ENCODE measurements at regions not wholly inside any gene's neighbourhood (a gene's known extent, or its start where the extent isn't known, plus 50 kb on each side); places are given as distances from the start of the nearest gene placed in this dataset.

DNA sequence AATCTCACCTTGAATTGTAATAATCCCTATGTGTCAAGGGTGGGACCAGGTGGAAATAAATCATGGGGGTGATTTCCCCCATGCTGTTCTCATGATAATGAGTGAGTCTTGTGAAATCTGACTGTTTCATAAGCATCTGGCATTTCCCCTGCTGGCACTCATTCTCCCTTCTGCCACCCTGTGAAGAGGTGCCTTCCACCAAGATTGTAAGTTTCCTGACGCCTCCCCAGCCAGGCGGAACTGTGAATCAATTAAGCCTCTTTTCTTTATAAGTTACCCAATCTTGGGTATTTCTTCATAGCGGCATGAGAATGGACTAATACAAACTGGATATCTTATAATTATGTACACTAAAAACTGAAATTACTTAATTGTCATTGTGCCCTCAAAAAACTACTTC lies 189.2 kb upstream of the API5 start:
- TF ChIP-seq POLR2A (IDR thresholded peaks at IDR 0.05) (no peak), POLR2AphosphoS5 (IDR thresholded peaks at IDR 0.05) (no peak), EP300 (IDR thresholded peaks at IDR 0.05; ENCODE audit: low read depth) (no peak)
- TF ChIP-seq, protein P1, sequence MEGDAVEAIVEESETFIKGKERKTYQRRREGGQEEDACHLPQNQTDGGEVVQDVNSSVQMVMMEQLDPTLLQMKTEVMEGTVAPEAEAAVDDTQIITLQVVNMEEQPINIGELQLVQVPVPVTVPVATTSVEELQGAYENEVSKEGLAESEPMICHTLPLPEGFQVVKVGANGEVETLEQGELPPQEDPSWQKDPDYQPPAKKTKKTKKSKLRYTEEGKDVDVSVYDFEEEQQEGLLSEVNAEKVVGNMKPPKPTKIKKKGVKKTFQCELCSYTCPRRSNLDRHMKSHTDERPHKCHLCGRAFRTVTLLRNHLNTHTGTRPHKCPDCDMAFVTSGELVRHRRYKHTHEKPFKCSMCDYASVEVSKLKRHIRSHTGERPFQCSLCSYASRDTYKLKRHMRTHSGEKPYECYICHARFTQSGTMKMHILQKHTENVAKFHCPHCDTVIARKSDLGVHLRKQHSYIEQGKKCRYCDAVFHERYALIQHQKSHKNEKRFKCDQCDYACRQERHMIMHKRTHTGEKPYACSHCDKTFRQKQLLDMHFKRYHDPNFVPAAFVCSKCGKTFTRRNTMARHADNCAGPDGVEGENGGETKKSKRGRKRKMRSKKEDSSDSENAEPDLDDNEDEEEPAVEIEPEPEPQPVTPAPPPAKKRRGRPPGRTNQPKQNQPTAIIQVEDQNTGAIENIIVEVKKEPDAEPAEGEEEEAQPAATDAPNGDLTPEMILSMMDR (IDR thresholded peaks at IDR 0.05), result no peak
- DNase-seq, result no peak
- no peak overlapping the region for H3K4me3 ChIP-seq
- intact Hi-C loops (cut with DNase I; ENCODE audit: low total_unique reads), result no loop called here
- H3K27ac ChIP-seq, result no peak overlapping the region
- H3K9me3 ChIP-seq, result no peaks in the 10 kb centered on the region
- no peaks in the 10 kb centered on the region for H3K27me3 ChIP-seq
- 83 to 96% methylated on average over 1 to 3 of the region's 3 CpGs for WGBS, 2 donors (ENCODE audit: low coverage in 1 of 2)
- H3K4me1 ChIP-seq, result no peaks in the 10 kb centered on the region
- H3K36me3 ChIP-seq, result no peaks in the 10 kb centered on the region
- in situ Hi-C loops (cut with MboI; ENCODE audit: low pct_ligation_motif_present in 1 of 4, low pct_unique_long_range_greater_than_20kb in 1 of 4, low sequenced_read_pairs in 3 of 4), result no loop called here

DNA sequence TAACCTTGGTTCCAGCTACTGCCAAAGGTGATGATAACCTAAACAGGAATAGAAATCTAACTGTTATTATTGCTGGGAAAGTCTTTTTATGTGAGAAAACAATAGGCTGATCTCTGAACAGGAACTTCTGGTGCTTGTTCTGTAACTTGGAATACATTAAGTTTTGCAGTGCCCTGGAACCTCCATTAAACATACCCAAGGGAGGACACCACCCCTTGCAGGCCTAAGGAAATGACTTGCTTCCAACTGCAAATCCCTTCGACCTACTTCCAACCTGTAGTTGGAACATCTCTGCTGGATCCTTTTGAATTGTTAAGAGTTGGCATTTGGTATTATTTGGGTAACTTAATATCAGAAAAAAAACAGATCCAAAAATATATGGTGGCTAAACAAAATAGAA lies 188.4 kb upstream of the API5 start:
- intact Hi-C loops (cut with DNase I; ENCODE audit: low total_unique reads), result no loop called here
- WGBS, 2 donors (ENCODE audit: low coverage in 1 of 2), result 43% methylated on average over 1 of the region's 1 CpG; no CpG with 5 or more reads in 1 of the 2 donors
- TF ChIP-seq, protein P1 (IDR thresholded peaks at IDR 0.05), result no peak
- no peak for TF ChIP-seq POLR2A (IDR thresholded peaks at IDR 0.05)
- TF ChIP-seq EP300 (IDR thresholded peaks at IDR 0.05; ENCODE audit: low read depth), result no peak
- TF ChIP-seq POLR2AphosphoS5 (IDR thresholded peaks at IDR 0.05), result no peak

DNA sequence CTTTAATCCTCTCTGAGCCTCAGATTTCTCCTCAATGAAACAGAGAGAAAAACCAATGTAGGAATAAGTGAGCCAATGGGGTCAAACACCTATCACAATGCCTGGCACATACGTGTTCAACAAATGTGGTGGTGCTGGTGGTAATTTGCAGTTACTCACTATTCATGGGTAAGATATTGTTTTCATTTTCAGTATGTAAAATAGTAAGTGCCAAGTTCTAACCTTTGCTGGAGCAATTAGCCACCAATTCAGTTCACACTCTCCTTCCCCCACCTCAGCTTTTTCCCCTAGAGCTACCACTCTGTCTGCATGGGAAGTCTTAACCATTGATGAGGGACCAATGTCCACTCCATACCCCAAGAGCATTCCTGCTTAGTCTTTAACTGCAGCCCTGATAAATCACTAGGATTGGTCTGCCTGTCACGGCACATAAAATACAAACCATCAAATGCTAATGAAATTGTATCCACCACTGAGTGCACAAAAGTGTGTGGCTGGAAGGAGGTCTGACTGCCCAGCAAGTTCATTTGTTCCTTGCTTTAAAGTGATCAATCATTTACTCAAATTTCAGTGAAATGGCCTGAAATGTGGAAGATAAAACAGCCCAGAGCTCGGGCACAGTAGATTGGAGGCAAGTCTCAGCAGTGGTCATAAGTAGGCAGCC lies 187.4 kb upstream of the API5 start:
- no peak overlapping the region for H3K27ac ChIP-seq
- no peaks in the 10 kb centered on the region for H3K36me3 ChIP-seq
- H3K4me1 ChIP-seq, result no peaks in the 10 kb centered on the region
- no peaks in the 10 kb centered on the region for H3K27me3 ChIP-seq
- TF ChIP-seq POLR2A (IDR thresholded peaks at IDR 0.05) (no peak), POLR2AphosphoS5 (IDR thresholded peaks at IDR 0.05) (no peak), EP300 (IDR thresholded peaks at IDR 0.05; ENCODE audit: low read depth) (no peak)
- TF ChIP-seq, protein P1 (IDR thresholded peaks at IDR 0.05), result no peak
- no peaks in the 10 kb centered on the region for H3K9me3 ChIP-seq
- no peak overlapping the region for H3K4me3 ChIP-seq
- 57 to 70% methylated on average over 2 to 3 of the region's 3 CpGs for WGBS, 2 donors (ENCODE audit: low coverage in 1 of 2)
- no peak for DNase-seq
- in situ Hi-C loops (cut with MboI; ENCODE audit: low pct_ligation_motif_present in 1 of 4, low pct_unique_long_range_greater_than_20kb in 1 of 4, low sequenced_read_pairs in 3 of 4), result no loop called here
- intact Hi-C loops (cut with DNase I; ENCODE audit: low total_unique reads), result no loop called here

More for the DNA sequence above, 188.4 kb upstream of the API5 start:
- H3K27me3 ChIP-seq, result no peaks in the 10 kb centered on the region
- H3K4me3 ChIP-seq, result no peak overlapping the region
- DNase-seq, result no peak
- no peaks in the 10 kb centered on the region for H3K9me3 ChIP-seq
- H3K36me3 ChIP-seq, result no peaks in the 10 kb centered on the region
- in situ Hi-C loops (cut with MboI; ENCODE audit: low pct_ligation_motif_present in 1 of 4, low pct_unique_long_range_greater_than_20kb in 1 of 4, low sequenced_read_pairs in 3 of 4), result no loop called here
- no peak overlapping the region for H3K27ac ChIP-seq
- no peaks in the 10 kb centered on the region for H3K4me1 ChIP-seq

DNA sequence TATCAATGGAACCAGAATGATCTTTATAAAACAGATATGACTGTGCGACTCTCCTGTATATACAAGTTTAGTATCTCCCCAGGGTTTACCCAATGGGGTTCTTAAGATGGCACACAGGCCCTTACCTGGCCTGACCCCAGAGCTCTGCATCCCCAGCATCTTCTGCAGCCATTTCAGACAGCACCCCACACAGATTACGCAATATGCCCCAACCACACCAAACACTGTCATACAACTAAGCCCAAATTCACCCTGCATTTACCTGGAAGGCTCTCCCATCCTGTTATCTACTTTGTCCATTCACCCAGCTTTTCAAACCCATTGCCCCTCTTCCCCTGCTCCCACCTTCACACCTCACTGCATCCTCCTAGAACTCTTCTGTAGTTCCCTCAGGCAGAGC lies 182.5 kb upstream of the API5 start:
- no peaks in the 10 kb centered on the region for H3K27me3 ChIP-seq
- H3K9me3 ChIP-seq, result no peaks in the 10 kb centered on the region
- H3K27ac ChIP-seq, result no peak overlapping the region
- no peak for DNase-seq
- no peaks in the 10 kb centered on the region for H3K36me3 ChIP-seq
- intact Hi-C loops (cut with DNase I; ENCODE audit: low total_unique reads) (no loop called here), in situ Hi-C loops (cut with MboI; ENCODE audit: low pct_ligation_motif_present in 1 of 4, low pct_unique_long_range_greater_than_20kb in 1 of 4, low sequenced_read_pairs in 3 of 4) (no loop called here)
- TF ChIP-seq POLR2A (IDR thresholded peaks at IDR 0.05), result no peak
- no peak for TF ChIP-seq EP300 (IDR thresholded peaks at IDR 0.05; ENCODE audit: low read depth)
- TF ChIP-seq POLR2AphosphoS5 (IDR thresholded peaks at IDR 0.05), result no peak
- TF ChIP-seq, protein P1 (IDR thresholded peaks at IDR 0.05), result no peak
- WGBS, 2 donors (ENCODE audit: low coverage in 1 of 2), result 90 to 100% methylated on average over 1 to 2 of the region's 2 CpGs
- no peaks in the 10 kb centered on the region for H3K4me1 ChIP-seq
- no peak overlapping the region for H3K4me3 ChIP-seq

Measured in transverse colon (tissue), 4 donors.